Activated CD4-positive, alpha-beta T cell treated with anti-CD3 and anti-CD28 coated beads, Interleukin-2, amount 10 ng/mL, durations not matched to agents 7 days and 5 days (primary cell): ENCODE measurements at regions not wholly inside any gene's neighbourhood (a gene's known extent, or its start where the extent isn't known, plus 50 kb on each side); places are given as distances from the start of the nearest gene placed in this dataset.

ENCODE experiments used
- CTCF ChIA-PET: fragments of 350-600 bp; sonication (Branson Sonifier 250); formaldehyde crosslinking; loops from one replicate; lab custom pipeline; 2021; ENCODE audit warnings: antibody characterized with exemption; lab: Charles Lee
- POLR2A ChIA-PET: fragments of 350-600 bp; sonication (Branson Sonifier 250); formaldehyde crosslinking; loops from one replicate; lab custom pipeline; 2021; ENCODE audit warnings: antibody characterized with exemption; lab: Charles Lee
- DNase-seq: peaks from one replicate; pipeline ENCODE4 v3.0.0-alpha.2; 2020
- H3K27ac Mint-ChIP-seq: one replicate; pipeline ENCODE4 v1.8.0; 2021; ENCODE audit warnings: mild to moderate bottlenecking, moderate library complexity, mixed read lengths
- H3K27me3 Mint-ChIP-seq: one replicate; pipeline ENCODE4 v1.8.0; 2021; ENCODE audit warnings: mixed read lengths
- H3K36me3 Mint-ChIP-seq: one replicate; pipeline ENCODE4 v1.8.0; 2021; ENCODE audit warnings: low read depth, mixed read lengths
- H3K4me1 Mint-ChIP-seq: one replicate; pipeline ENCODE4 v1.8.0; 2021; ENCODE audit warnings: mixed read lengths
- H3K4me3 Mint-ChIP-seq: one replicate; pipeline ENCODE4 v1.8.0; 2021; ENCODE audit warnings: mild to moderate bottlenecking, moderate library complexity, mixed read lengths
- H3K9me3 Mint-ChIP-seq: one replicate; pipeline ENCODE4 v1.8.0; 2021; ENCODE audit warnings: mixed read lengths

DNA sequence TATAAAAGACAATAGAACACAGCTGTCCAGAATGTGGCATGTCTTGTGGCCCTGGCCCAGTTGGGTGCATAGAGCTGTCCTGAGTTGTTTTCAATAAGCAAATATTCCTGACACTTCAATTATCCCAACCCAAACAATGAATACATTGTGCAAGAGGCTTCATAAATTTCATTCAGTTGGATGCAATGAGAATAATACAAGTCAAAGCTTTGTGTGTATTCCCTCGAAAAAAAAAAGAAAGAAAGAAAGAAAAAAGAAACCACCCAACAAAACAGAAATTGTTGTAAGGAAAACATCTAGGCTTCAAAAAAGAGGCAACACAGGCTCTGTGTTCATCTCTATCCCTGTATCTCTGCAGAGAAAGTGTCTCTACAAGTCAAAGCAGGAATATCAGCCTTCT, 138.7 kb upstream of the ADO start:
- no peaks in the 10 kb centered on the region for H3K4me1 Mint-ChIP-seq
- POLR2A ChIA-PET, result no interaction called here

DNA sequence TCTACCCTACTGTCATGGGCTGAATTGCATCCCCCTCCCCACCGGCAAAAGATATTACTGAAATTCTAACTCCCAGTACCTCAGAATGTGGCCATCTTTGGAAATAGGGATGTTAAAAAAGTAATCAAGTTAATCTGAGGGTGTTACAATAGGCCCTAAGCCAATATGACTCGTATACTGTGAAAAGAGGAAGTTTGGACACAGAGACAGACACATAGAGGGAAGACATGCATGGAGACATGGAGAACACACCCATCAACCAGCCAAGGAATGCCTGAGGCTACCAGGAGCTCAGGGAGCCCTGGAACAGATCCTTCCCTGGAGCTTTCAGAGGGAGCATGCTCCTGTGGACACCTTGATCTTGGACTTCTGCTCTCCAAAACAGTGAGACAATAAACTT, 138.2 kb upstream of the ADO start:
- Mint-ChIP-seq H3K36me3 (no peaks in the 10 kb centered on the region), H3K9me3 (no peaks in the 10 kb centered on the region), H3K27ac (no peak overlapping the region), H3K27me3 (peaks cover 2% of the 10 kb centered on the region), H3K4me1 (no peaks in the 10 kb centered on the region), H3K4me3 (no peak overlapping the region)
- DNase-seq, result no peak
- CTCF ChIA-PET, result interaction anchor here (1.3 kb wide), 1 partner anchor 15 kb away, joined by 6 read pairs; no protein-coding TSS in a partner anchor
- POLR2A ChIA-PET, result no interaction called here

More for the DNA sequence above, 138.7 kb upstream of the ADO start:
- no peaks in the 10 kb centered on the region for H3K9me3 Mint-ChIP-seq
- no peaks in the 10 kb centered on the region for H3K27me3 Mint-ChIP-seq
- DNase-seq, result no peak
- CTCF ChIA-PET, result interaction anchor here (1.3 kb wide), 1 partner anchor 16 kb away, joined by 6 read pairs; no protein-coding TSS in a partner anchor
- H3K4me3 Mint-ChIP-seq, result no peak overlapping the region
- H3K27ac Mint-ChIP-seq, result no peak overlapping the region
- no peaks in the 10 kb centered on the region for H3K36me3 Mint-ChIP-seq

- no peaks in the 10 kb centered on the region for H3K36me3 Mint-ChIP-seq
- ChIA-PET POLR2A (no interaction called here), CTCF (interaction anchor here (0.9 to 1.9 kb wide), 4 partner anchors 9 to 65 kb away, joined by 3 to 7 read pairs (median 4); no protein-coding TSS in a partner anchor)
- peaks cover 2% of the 10 kb centered on the region for H3K27me3 Mint-ChIP-seq
- no peaks in the 10 kb centered on the region for H3K4me1 Mint-ChIP-seq
- no peak overlapping the region for H3K4me3 Mint-ChIP-seq
- H3K9me3 Mint-ChIP-seq, result no peaks in the 10 kb centered on the region
- no peak overlapping the region for H3K27ac Mint-ChIP-seq
- DNase-seq, result no peak
Measured at GRCh38 chr10:62669341-62669740, 135.2 kb upstream of the ADO start.

DNA sequence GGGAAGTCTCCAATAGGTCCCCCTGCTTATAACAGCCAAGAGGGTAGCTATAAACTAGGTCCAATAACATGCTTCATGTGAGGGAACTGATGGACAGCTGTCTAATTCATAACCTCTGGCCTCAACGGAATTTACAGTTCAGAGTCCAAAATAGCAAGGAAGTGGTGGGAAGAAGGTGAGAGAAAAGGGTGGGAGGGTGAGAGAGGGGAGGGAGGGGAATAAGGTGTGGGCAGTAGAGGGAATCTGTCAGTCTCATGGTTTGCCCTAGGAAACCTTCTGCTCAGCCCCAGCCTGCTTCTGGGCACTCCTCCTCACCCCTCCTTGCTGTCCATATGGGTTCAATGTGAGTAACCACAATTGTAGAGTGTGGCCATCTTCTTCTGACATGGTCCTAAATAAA, 133.4 kb upstream of the ADO start:
- H3K27me3 Mint-ChIP-seq, result peaks cover 2% of the 10 kb centered on the region
- H3K4me3 Mint-ChIP-seq, result no peak overlapping the region
- CTCF ChIA-PET, result no interaction called here
- H3K27ac Mint-ChIP-seq, result no peak overlapping the region
- H3K36me3 Mint-ChIP-seq, result no peaks in the 10 kb centered on the region
- no peak for DNase-seq
- no peaks in the 10 kb centered on the region for H3K4me1 Mint-ChIP-seq
- H3K9me3 Mint-ChIP-seq, result no peaks in the 10 kb centered on the region
- POLR2A ChIA-PET, result no interaction called here

DNA sequence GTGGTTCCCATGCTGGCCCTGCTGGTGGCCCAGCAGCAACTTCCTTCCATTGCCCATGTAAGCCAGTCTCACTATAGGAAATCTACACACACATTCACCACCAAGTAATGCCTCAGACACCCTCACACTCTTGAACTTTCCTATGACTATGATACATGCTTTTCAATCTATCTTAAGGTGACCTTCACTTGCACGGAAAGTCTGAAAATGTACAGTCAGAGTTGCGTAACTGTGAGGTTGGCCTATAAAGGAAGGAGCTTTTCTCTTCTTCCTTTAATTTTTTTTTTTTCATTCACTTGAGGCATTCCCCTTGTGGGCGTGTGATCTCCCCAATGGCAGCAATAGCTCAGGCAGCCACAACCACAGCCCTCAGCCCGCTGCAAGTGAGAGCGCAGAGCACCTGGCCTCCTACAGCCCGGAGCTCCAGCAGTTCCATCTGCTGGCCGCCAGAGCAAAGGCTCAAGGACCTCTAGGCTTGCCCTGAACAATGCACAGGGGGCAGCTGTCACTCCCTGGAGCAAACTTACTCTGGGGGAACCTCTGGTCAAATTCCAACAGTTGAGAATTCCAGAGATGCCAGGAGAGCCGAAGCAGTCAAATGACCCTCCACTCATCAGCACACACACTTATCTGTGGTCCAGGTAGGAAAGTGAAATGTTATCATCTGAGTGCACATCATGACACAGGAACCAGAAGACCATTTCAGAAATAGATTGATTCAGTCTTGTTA, 123.1 kb upstream of the ADO start:
- Mint-ChIP-seq H3K27ac (no peak overlapping the region), H3K9me3 (peaks cover 19% of the 10 kb centered on the region), H3K36me3 (peaks cover 12% of the 10 kb centered on the region), H3K4me1 (peaks cover 24% of the 10 kb centered on the region), H3K4me3 (no peak overlapping the region), H3K27me3 (peaks cover 4% of the 10 kb centered on the region)
- CTCF ChIA-PET, result interaction anchor here (0.6 to 2.1 kb wide), 20 partner anchors 9 to 137 kb away, joined by 3 to 7 read pairs (median 4); partner anchors contain the start of gene ADO
- POLR2A ChIA-PET, result interaction anchor here (0.6 to 0.9 kb wide), 2 partner anchors 52 to 135 kb away, joined by 3 to 4 read pairs; no protein-coding TSS in a partner anchor
- peak; percentile 64 for DNase-seq

GRCh38 chr10:62684911-62685310, 119.6 kb upstream of the ADO start:
- peaks cover 4% of the 10 kb centered on the region for H3K27me3 Mint-ChIP-seq
- H3K9me3 Mint-ChIP-seq, result peaks cover 25% of the 10 kb centered on the region
- no peak overlapping the region for H3K27ac Mint-ChIP-seq
- no peak for DNase-seq
- H3K4me3 Mint-ChIP-seq, result no peak overlapping the region
- peaks cover 32% of the 10 kb centered on the region for H3K4me1 Mint-ChIP-seq
- CTCF ChIA-PET, result interaction anchor here (1.0 to 1.6 kb wide), 4 partner anchors 16 to 131 kb away, joined by 3 to 4 read pairs (median 4); partner anchors contain the start of gene EGR2
- POLR2A ChIA-PET, result interaction anchor here (0.7 kb wide), 1 partner anchor 131 kb away, joined by 3 read pairs; the partner anchor contains the start of gene EGR2
- peaks cover 11% of the 10 kb centered on the region for H3K36me3 Mint-ChIP-seq

GRCh38 chr10:62687230-62687748, 117.2 kb upstream of the ADO start:
- Mint-ChIP-seq H3K27me3 (peaks cover 4% of the 10 kb centered on the region), H3K4me3 (no peak overlapping the region), H3K27ac (no peak overlapping the region), H3K9me3 (peaks cover 25% of the 10 kb centered on the region), H3K4me1 (peaks cover 25% of the 10 kb centered on the region), H3K36me3 (peaks cover 9% of the 10 kb centered on the region)
- ChIA-PET POLR2A (no interaction called here), CTCF (interaction anchor here (0.5 kb wide), 1 partner anchor 441 kb away, joined by 4 read pairs; no protein-coding TSS in a partner anchor)
- no peak for DNase-seq

- H3K4me3 Mint-ChIP-seq, result no peak overlapping the region
Measured at GRCh38 chr10:62688971-62689700, 115.4 kb upstream of the ADO start.

DNA sequence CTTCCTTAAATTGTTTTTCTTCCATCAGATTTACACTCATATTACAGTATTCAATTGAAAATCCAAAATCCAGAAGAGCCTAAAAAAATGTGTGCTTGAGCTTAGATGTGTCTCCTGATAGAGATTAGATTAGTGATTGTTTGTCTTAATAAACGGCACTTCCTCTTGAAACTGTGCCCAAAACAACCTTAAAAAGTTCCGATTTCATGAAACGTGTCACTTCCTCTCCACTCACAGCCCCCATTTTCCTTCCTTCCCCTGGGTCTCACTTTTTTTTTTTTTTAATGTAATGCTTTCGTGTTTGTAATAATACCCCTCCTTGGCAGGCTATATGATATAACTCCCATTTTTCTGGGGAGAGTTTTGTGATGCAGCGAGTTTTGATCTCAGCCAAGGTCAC, 114.8 kb upstream of the ADO start:
- H3K9me3 Mint-ChIP-seq, result peaks cover 25% of the 10 kb centered on the region
- H3K27me3 Mint-ChIP-seq, result peaks cover 2% of the 10 kb centered on the region
- CTCF ChIA-PET, result interaction anchor here (1.6 kb wide), 1 partner anchor 8 kb away, joined by 3 read pairs; no protein-coding TSS in a partner anchor
- peaks cover 9% of the 10 kb centered on the region for H3K36me3 Mint-ChIP-seq
- H3K4me1 Mint-ChIP-seq, result peaks cover 28% of the 10 kb centered on the region
- H3K27ac Mint-ChIP-seq, result peak overlapping the region; percentile 28
- H3K4me3 Mint-ChIP-seq, result no peak overlapping the region
- DNase-seq, result no peak
- POLR2A ChIA-PET, result no interaction called here

More at GRCh38 chr10:62688971-62689700, 115.4 kb upstream of the ADO start:
- ChIA-PET POLR2A (no interaction called here), CTCF (interaction anchor here (1.6 kb wide), 1 partner anchor 8 kb away, joined by 3 read pairs; no protein-coding TSS in a partner anchor)
- peak overlapping the region; percentile 28 for H3K27ac Mint-ChIP-seq
- DNase-seq, result no peak
- H3K4me1 Mint-ChIP-seq, result peaks cover 25% of the 10 kb centered on the region
- H3K27me3 Mint-ChIP-seq, result peaks cover 2% of the 10 kb centered on the region
- H3K36me3 Mint-ChIP-seq, result peaks cover 9% of the 10 kb centered on the region
- H3K9me3 Mint-ChIP-seq, result peaks cover 25% of the 10 kb centered on the region

- CTCF ChIA-PET, result interaction anchor here (1.6 kb wide), 1 partner anchor 9 kb away, joined by 3 read pairs; no protein-coding TSS in a partner anchor
- POLR2A ChIA-PET, result no interaction called here
- H3K4me1 Mint-ChIP-seq, result peaks cover 30% of the 10 kb centered on the region
- no peak overlapping the region for H3K4me3 Mint-ChIP-seq
- peaks cover 20% of the 10 kb centered on the region for H3K9me3 Mint-ChIP-seq
- no peak for DNase-seq
- H3K27ac Mint-ChIP-seq, result no peak overlapping the region
- peaks cover 1% of the 10 kb centered on the region for H3K27me3 Mint-ChIP-seq
- peaks cover 9% of the 10 kb centered on the region for H3K36me3 Mint-ChIP-seq
Measured at GRCh38 chr10:62690703-62691102, 113.8 kb upstream of the ADO start.

DNA sequence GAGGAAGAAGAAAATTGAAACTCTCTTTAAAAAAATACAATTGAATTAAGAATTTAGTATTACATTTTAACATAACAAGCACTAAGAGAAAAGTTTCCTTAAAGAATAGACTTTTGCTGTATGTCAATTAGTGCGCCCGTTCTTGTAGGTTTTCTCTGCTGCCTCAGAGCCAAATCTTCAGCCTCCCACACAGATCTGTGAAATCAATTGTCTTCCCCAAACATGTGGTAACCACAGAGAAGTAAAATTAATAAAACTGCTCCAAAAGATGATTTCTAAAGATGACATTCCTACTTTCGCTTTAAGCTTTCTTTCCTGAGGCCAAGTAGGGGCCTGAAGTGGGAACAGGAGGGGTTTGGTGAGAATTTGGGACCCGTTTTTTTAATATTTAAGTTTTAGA, 113.2 kb upstream of the ADO start:
- Mint-ChIP-seq H3K4me3 (peak overlapping the region; percentile 43), H3K4me1 (peaks cover 30% of the 10 kb centered on the region), H3K36me3 (peaks cover 5% of the 10 kb centered on the region), H3K9me3 (peaks cover 15% of the 10 kb centered on the region), H3K27ac (no peak overlapping the region), H3K27me3 (no peaks in the 10 kb centered on the region)
- POLR2A ChIA-PET, result no interaction called here
- DNase-seq, result no peak
- CTCF ChIA-PET, result no interaction called here

DNA sequence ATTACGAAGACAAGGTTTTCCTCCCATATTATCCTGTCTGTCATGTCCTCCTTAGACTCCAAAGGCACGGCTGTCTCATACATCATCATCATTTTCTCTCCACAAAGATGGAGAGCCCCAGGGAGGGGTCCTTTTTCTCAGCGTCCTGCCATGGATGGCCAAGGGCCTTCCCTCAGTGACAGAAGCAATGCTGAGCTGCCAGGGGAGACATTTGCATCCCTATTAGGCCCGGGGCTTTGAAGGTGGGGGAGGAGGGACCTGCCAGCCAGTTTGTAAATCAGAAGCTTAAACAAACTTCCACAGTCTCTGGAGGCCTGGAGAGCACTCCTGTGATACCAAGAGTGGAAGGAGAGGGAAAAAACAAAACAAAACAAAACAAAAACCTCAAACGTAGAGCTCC, 112.4 kb upstream of the ADO start:
- Mint-ChIP-seq H3K27me3 (no peaks in the 10 kb centered on the region), H3K9me3 (peaks cover 17% of the 10 kb centered on the region), H3K4me1 (peaks cover 30% of the 10 kb centered on the region), H3K4me3 (no peak overlapping the region), H3K36me3 (peaks cover under 1% of the 10 kb centered on the region), H3K27ac (no peak overlapping the region)
- POLR2A ChIA-PET, result no interaction called here
- CTCF ChIA-PET, result interaction anchor here (0.8 kb wide), 1 partner anchor 10 kb away, joined by 3 read pairs; no protein-coding TSS in a partner anchor
- DNase-seq, result no peak
